ENCODE measurements at regions not wholly inside any gene's neighbourhood (a gene's known extent, or its start where the extent isn't known, plus 50 kb on each side); places are given as distances from the start of the nearest gene placed in this dataset.
"Not testable (repeated sequence)": the region's sequence is repeated elsewhere in the genome, so short reads cannot be mapped to it uniquely, and the experiment has no call there.

DNA sequence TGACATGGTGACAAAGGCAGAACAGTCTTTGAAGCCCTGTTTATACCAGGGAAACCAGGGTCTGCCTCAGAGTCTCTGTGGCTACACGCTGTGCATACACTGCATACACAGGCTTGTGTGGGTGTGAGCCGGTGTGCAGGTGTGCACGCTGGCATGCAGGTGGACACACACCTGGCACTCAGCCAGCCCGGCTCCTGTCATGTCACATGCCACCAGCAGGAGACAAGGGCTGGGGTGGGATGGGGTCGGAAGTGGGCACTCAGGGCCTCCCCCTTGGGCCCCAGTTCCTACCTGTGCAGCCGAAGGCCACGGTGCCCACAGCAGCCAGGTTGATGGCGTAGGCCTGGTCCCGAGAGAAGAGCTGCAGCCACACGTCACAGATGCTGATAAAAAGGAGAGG is 192.2 kb downstream of the ZNF479 start:
- TF ChIP-seq CTCF, POLR2A (IDR thresholded peaks at IDR 0.05): not testable (repeated sequence)
